GM21717 (cell line): ENCODE measurements at regions not wholly inside any gene's neighbourhood (a gene's known extent, or its start where the extent isn't known, plus 50 kb on each side); places are given as distances from the start of the nearest gene placed in this dataset.

Experiments used
- ATAC-seq: cut with Tn5 transposase; IDR thresholded peaks from one replicate; pipeline ENCODE4 v1.9.1; 2021; ENCODE audit warnings: mild to moderate bottlenecking, moderate library complexity; ENCODE audit not compliant: unreplicated experiment

- no peak for ATAC-seq
These were observed 115.0 kb upstream of the DCBLD2 start for GRCh38 chr3:99016452-99016851.

DNA sequence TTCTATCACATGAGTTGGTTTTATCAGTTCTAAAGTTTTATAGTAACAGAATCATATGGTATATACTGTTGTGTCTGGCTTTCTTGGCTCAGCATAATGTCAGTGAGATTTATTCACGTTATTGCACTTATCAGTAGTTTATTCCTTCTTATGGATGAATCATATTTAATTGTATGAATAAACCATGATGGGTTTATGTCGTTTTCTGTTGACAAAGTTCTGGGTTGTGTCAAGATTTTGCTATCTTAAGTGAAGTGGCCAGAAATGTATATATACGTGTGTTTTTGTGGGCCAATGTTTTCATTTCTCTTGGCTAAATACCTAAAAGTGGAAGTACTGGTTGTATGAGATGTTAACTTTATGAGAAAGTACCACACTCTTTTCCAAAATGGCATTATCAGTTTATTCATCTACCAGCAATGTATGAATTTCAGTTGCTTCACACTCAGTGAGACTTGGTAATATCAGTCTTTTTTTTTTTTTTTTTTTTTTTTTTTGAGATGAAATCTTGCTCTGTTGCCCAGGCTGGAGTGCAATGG is 112.4 kb upstream of the DCBLD2 start:
- no peak for ATAC-seq

DNA sequence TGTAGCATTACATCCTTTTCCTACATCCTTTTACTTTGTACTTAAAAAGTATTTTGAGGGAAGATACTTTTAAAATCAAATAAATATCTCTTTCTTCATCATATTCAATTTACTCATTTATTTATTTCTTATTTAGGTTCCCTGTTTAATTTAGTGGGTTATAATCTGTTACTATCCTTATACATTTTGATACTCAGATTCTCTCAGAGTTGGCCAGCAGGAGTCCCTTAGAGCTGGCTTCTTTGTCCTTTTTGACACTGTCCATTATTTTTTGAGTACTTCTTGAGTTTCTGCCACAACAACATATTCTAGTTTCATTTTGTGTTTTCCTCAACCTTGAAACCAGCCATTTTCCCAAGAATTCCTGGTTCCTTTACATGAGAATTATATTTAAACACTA is 111.6 kb upstream of the DCBLD2 start:
- no peak for ATAC-seq

GRCh38 chr3:99012051-99012450 is 110.6 kb upstream of the DCBLD2 start:
- ATAC-seq = peak; percentile 79

DNA sequence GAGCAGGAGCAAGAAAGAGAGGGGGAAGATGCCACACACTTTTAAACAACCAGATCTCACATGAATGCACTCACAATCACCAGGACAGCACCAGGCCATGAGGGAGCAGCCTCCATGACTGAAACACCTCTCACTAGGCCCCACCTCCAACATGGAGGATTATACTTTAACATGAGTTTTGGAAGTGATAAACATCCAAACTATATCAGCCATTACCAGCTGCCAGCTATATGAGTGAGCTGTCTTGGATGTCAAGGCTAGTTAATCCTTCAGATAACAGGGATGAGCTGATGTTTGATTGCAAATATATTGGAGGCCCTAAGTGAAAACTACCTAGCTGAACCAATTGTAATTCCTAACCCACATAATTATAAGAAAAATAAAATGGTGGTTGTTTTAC is 108.4 kb upstream of the DCBLD2 start:
- no peak for ATAC-seq

DNA sequence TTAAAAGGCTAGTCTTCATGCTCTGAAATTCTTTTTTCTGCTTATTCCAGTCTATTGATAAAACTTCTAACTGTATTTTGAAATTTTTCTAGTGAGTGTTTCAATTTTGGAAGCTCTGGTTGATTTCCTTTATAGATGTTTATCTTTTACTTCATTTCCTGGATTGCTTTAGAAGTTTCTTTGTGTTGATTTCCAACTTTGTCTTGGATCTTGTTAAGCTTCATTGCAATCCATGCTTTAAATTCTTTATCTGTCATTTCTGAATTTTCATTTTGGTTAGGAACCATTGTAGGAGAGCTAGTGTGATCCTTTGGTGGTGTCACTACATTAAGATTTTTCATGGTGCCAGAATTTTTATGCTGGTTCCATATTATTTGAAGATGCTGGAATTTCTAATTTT is 105.2 kb upstream of the DCBLD2 start:
- ATAC-seq = no peak

- no peak for ATAC-seq
These were observed 98.2 kb upstream of the DCBLD2 start for GRCh38 chr3:98999675-99000074.

DNA sequence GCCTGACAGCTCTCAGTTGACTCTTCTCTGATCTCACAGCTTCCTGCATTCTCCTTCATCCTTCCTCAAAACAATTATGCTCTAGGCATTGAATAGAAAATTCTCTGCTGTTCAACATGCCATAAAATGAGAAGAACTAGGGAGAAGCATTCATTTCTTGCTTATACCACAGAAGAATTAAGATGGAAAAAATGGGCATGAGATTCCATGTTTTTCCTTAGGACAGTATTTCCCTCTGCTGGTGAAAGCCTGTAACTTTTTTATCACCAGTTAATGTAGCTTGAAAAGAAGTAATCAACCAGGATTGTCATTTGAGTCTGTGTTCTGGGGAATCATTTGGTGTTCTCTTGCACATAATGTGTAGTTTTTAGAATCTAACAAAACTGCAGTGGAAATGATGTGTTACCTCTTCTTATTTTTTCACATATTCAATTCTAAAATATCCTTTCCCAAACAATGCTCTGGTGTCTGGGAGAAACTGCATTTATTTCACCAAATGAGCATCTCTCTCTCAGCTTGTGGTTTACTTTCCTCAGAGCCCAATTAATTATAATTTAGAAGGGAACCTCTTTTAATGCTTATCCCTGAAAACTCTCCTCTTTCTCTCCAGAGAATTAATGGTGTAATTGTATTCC is 92.8 kb upstream of the DCBLD2 start:
- no peak for ATAC-seq

- ATAC-seq = no peak
These were observed 89.9 kb upstream of the DCBLD2 start for GRCh38 chr3:98991393-98991792.

DNA sequence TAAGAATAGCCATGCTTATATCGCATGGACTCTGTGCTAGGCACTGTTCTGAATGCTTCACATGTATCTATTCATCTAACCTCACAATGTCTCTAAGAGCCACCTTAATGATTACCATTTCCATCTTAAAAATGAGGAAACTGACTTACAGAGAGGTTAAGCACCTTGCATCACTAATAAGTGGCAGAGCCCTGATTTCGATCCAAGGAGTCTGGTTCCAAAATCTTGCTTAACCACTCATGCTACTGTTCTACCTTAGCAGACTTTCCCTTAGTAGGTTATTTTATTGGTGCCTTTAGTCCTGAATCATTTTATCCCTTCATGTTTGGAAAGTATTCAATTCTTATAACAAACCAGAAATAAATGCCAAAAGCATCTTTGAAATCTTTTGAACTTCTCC is 89.2 kb upstream of the DCBLD2 start:
- no peak for ATAC-seq

DNA sequence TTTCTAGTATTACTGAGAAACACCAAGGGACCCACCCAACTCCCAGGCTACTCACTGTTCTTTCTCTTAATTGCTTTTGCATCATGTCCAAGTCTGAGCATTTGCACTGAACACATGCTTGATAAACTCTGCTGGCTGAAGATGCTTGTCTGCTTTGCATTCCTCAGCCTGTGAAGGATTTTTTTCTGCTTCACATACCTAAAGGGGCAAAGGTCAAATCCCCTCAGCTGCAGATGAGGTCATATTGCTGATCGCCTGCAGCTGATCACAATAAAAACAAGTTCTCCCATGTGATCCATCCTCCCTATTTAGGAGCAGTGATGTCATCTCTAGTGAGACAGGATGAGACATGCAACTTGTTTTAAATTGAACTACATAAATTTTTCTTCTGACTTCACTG is 84.6 kb upstream of the DCBLD2 start:
- ATAC-seq = no peak

DNA sequence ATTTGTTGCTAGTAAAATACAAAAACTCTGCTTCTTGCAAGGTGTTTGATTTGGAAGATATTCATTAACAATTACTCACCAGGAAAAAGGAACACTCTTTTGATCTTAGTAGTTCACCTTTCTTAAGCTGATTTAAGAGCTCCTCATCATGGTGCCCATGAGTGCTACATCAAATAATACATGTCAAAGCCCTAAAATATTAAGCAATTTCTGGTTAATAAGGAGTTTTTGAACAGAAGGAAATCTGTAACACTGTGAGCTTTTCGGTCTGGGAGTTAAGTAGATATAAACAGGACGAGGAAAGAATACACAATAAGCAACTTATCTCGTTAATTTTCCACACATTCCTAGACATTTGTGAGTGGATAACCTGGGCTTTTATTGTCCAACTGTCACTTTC is 83.9 kb upstream of the DCBLD2 start:
- ATAC-seq = no peak

GRCh38 chr3:98984024-98984423 is 82.5 kb upstream of the DCBLD2 start:
- ATAC-seq = no peak

GRCh38 chr3:98982351-98982750 is 80.9 kb upstream of the DCBLD2 start:
- ATAC-seq = no peak

GRCh38 chr3:98980915-98981596 is 79.6 kb upstream of the DCBLD2 start:
- peak; percentile 95 for ATAC-seq

GRCh38 chr3:98979296-98979695 is 77.8 kb upstream of the DCBLD2 start:
- no peak for ATAC-seq

GRCh38 chr3:98978068-98978811 is 76.7 kb upstream of the DCBLD2 start:
- no peak for ATAC-seq

DNA sequence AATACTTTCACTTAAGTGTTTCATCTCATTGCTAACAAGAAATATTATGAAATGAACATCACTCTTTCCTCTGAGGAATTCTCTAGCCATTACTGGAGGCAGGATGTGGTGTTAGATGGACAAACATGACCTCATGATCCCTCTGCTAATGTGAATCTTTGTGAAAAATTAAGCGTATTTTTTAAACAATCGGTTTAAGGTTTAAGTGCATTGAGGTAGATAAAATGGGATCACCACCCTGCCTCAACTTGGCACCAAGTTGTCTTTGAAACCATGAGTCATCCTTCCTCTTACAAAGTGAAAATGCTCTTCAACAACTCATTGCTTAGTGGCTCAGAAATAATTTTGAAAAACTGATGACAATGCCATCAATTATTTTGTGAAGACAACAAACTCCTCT is 76.0 kb upstream of the DCBLD2 start:
- peak; percentile 38 for ATAC-seq

DNA sequence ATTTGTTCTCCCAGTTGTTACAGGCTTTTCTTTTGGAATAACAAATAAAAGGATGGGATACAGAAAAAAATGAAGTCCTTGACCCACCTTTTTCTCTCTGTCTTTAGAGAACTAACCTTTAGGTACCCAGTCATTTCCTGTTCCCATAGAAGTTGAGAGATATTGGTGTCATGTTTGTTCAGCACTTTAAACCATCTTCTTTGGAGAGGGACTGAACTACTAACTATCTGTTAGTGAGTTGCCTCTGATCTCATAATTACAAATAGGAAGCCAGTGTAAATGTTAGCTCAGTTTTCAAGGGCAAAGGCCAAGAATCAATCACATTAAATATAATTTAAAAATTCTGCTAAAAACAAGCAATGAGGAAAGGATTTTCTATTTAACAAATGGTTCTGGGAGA is 72.9 kb upstream of the DCBLD2 start:
- no peak for ATAC-seq

DNA sequence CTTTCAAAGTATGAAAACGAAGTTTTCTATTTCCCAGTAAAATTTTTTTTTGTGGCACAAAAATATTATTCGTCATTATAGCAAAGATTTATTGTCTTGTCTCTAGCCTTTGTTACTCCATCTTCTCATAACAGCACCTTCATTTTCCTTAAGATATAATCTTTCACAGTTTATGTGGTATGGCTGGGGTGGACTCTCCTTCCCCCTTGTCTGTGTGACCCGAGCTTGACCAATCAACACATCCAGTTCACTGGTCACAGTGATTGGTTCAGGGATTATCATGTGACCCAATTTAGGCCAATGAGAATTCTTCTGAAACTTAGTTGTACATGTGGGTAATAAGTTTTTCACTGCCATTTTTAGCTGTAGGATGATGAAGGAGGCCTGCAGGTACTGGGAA is 71.2 kb upstream of the DCBLD2 start:
- no peak for ATAC-seq

DNA sequence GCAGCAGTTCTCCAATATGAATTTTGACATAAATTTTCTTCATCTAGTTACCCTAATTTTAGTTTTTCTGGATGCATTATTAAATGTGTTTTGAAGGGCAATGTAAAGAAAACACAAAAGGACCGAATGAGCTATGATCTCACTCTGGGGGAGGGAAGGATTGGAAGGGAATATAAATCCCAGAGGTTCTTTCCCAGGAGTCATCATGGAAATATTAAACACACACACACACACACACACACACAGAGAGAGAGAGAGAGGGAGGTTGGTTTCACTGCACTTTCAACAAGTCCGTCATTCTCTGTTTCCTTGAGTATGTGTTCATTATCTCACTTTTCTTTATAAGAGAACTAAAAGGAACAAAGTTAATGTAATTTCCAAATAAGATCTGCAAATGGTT is 70.7 kb upstream of the DCBLD2 start:
- ATAC-seq = no peak

DNA sequence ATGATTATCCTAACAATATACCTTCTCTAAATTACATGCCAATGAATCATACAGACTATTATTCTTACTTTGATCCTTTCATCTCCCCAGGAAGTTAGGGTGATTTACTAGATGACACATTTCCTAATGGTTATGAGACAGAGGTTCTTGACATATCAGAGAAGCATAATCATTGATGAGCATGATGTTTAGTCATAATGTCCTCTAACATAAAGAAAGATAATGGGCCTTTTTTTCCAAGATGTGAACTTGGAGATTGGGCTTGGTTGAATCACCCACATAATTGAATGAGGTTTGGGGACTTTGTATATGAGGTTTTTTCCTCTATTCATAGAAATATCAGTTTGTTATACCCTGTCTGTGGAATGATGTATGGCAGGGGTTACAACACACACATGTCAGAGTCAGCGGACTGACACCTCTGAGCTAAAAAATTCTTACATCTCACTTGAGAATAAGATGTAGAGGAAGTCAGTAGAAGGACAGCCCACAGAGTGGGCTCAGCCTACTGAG is 69.7 kb upstream of the DCBLD2 start:
- ATAC-seq = no peak
